Stimulated activated CD8-positive, alpha-beta memory T cell treated with anti-CD3 and anti-CD28 coated beads, Interleukin-7, amount 100 ng/mL, for 1 hour (primary cell): ENCODE measurements at regions not wholly inside any gene's neighbourhood (a gene's known extent, or its start where the extent isn't known, plus 50 kb on each side); places are given as distances from the start of the nearest gene placed in this dataset.

Source experiments
- DNase-seq, 2 donors: peaks; one replicate each; pipeline ENCODE4 v3.0.0-alpha.2; 2020; ENCODE audit warnings: low read depth in 2 of 2

GRCh38 chr1:8203056-8203455 lies 114.9 kb upstream of the SLC45A1 start:
- no peak for DNase-seq

- DNase-seq, result no peak
These were observed 115.6 kb upstream of the SLC45A1 start for GRCh38 chr1:8202182-8202905.

GRCh38 chr1:8201331-8201861 lies 116.5 kb upstream of the SLC45A1 start:
- DNase-seq, result no peak

GRCh38 chr1:8200317-8201115 lies 117.4 kb upstream of the SLC45A1 start:
- DNase-seq, result no peak

- no peak for DNase-seq
These were observed 119.4 kb upstream of the SLC45A1 start for GRCh38 chr1:8198522-8198921.

- no peak for DNase-seq
These were observed 120.2 kb upstream of the SLC45A1 start for GRCh38 chr1:8197493-8198282.

- DNase-seq, result no peak
These were observed 123.3 kb upstream of the SLC45A1 start for GRCh38 chr1:8194481-8195227.

- DNase-seq, result no peak
These were observed 124.0 kb upstream of the SLC45A1 start for GRCh38 chr1:8193840-8194406.

GRCh38 chr1:8191474-8191873 lies 126.4 kb upstream of the SLC45A1 start:
- DNase-seq, result no peak

GRCh38 chr1:8189931-8190483 lies 127.9 kb upstream of the SLC45A1 start:
- no peak for DNase-seq

GRCh38 chr1:8185400-8185799 lies 132.5 kb upstream of the SLC45A1 start:
- DNase-seq, result no peak

GRCh38 chr1:8184301-8184700 lies 133.6 kb upstream of the SLC45A1 start:
- no peak for DNase-seq

- DNase-seq, result no peak
These were observed 135.7 kb upstream of the SLC45A1 start for GRCh38 chr1:8182034-8182761.

- no peak for DNase-seq
These were observed 138.7 kb upstream of the SLC45A1 start for GRCh38 chr1:8179132-8179793.

GRCh38 chr1:8176279-8176678 lies 141.6 kb upstream of the SLC45A1 start:
- no peak for DNase-seq

GRCh38 chr1:8174807-8175206 lies 143.1 kb upstream of the SLC45A1 start:
- DNase-seq, result no peak

- no peak for DNase-seq
These were observed 145.8 kb upstream of the ERRFI1 start for GRCh38 chr1:8171751-8172464.

- no peak for DNase-seq
These were observed 144.1 kb upstream of the ERRFI1 start for GRCh38 chr1:8170059-8170835.
